ENCODE measurements at regions not wholly inside any gene's neighbourhood (a gene's known extent, or its start where the extent isn't known, plus 50 kb on each side); places are given as distances from the start of the nearest gene placed in this dataset.

DNA sequence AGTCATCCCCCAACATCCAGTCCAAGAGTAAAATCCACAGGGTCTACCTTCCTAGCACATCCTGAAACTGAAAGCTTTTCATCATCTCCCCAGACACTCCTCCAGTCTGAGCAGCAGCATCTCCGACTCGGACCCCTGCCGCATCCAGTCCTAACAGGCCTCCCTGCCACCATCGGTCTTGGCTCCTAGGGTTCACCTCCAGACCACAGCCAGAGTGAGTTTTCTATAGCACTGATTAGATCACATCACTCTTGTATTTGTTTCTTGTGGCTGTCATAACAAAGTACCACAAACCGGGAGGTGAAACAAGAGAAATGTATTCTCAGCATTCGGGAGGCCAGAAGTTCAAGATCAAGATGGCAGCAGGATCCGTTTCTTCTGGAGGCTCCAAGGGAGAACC, 187.8 kb downstream of the TOMM20 start:
- DNase-seq (peak in 1 of 3 donors; percentile 38), ATAC-seq (no peak)
- Histone ChIP-seq H3K4me1 (no peaks in the 10 kb centered on the region), H3K9me3 (no peaks in the 10 kb centered on the region), H3K27me3 (no peaks in the 10 kb centered on the region), H3K27ac (no peak overlapping the region), H3K4me3 (no peak overlapping the region), H3K36me3 (no peaks in the 10 kb centered on the region)
- intact Hi-C loops (cut with DNase I) = loop anchor here in 1 of 2 donors (10.0 kb wide), 1 partner anchor 56 kb away; no protein-coding TSS in a partner anchor
- 92% methylated on average over 6 of the region's 7 CpGs for WGBS (ENCODE audit: insufficient coverage, low coverage, low lambda C conversion rate, missing lambda C conversion rate)
- TF ChIP-seq POLR2A (IDR thresholded peaks at IDR 0.05) = no peak
- TF ChIP-seq, protein P1, sequence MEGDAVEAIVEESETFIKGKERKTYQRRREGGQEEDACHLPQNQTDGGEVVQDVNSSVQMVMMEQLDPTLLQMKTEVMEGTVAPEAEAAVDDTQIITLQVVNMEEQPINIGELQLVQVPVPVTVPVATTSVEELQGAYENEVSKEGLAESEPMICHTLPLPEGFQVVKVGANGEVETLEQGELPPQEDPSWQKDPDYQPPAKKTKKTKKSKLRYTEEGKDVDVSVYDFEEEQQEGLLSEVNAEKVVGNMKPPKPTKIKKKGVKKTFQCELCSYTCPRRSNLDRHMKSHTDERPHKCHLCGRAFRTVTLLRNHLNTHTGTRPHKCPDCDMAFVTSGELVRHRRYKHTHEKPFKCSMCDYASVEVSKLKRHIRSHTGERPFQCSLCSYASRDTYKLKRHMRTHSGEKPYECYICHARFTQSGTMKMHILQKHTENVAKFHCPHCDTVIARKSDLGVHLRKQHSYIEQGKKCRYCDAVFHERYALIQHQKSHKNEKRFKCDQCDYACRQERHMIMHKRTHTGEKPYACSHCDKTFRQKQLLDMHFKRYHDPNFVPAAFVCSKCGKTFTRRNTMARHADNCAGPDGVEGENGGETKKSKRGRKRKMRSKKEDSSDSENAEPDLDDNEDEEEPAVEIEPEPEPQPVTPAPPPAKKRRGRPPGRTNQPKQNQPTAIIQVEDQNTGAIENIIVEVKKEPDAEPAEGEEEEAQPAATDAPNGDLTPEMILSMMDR (IDR thresholded peaks at IDR 0.05) = no peak

DNA sequence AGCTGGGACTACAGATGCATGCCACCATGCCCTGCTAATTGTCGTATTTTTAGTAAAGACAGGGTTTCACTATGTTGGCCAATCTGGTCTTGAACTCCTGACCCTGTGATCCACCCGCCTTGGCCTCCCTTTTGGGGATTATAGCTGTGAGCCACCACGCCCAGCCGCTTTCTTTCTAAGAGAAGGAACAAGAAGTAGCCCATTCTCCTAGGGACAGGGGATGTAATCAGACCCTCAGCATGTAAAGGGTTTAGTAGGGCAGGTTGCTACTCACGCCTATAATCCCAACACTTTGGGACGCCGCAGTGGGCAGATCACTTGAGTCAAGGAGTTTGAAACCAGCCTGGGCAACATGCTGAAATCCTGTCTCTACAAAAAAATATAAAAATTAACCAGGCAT, 189.7 kb downstream of the TOMM20 start:
- Histone ChIP-seq H3K27ac (no peak overlapping the region), H3K4me3 (no peak overlapping the region), H3K27me3 (no peaks in the 10 kb centered on the region), H3K36me3 (no peaks in the 10 kb centered on the region), H3K4me1 (peaks cover 0 to 2% (median under 1%) of the 10 kb centered on the region in 4 donors), H3K9me3 (no peaks in the 10 kb centered on the region)
- no peak for TF ChIP-seq POLR2A (IDR thresholded peaks at IDR 0.05)
- TF ChIP-seq, protein P1 (IDR thresholded peaks at IDR 0.05) = no peak
- WGBS (ENCODE audit: insufficient coverage, low coverage, low lambda C conversion rate, missing lambda C conversion rate) = 38% methylated on average over 2 of the region's 7 CpGs
- intact Hi-C loops (cut with DNase I) = no loop called here
- DNase-seq = peak in 1 of 3 donors; percentile 35
- no peak for ATAC-seq

DNA sequence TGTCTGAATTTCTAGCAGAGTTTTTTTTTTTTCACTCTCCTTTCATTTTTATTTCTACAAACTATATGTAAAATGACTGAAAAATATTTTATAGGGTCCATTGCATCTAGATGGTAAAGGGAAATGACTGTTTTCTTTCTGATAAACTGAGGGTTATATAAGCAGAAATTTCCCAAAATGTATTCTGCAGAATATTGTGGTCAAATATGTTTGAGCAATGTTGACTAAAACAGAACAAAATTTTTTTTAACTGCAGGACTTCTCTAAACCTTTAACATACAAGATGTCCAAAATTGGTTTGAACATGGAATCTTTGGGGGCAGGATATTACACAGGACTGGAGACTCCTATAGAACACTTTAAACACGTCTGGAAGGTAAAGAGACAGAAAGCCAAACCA, 190.5 kb downstream of the TOMM20 start:
- 46% methylated on average over 1 of the region's 1 CpG for WGBS (ENCODE audit: insufficient coverage, low coverage, low lambda C conversion rate, missing lambda C conversion rate)
- H3K27me3 ChIP-seq = no peaks in the 10 kb centered on the region
- H3K27ac ChIP-seq = no peak overlapping the region
- intact Hi-C loops (cut with DNase I) = no loop called here
- no peak for ATAC-seq
- H3K36me3 ChIP-seq = no peaks in the 10 kb centered on the region
- no peak overlapping the region for H3K4me3 ChIP-seq
- TF ChIP-seq, protein P1 (IDR thresholded peaks at IDR 0.05) = no peak
- no peak for TF ChIP-seq POLR2A (IDR thresholded peaks at IDR 0.05)
- no peak for DNase-seq
- peaks cover 0 to 9% (median 6%) of the 10 kb centered on the region in 4 donors for H3K4me1 ChIP-seq
- H3K9me3 ChIP-seq = no peaks in the 10 kb centered on the region

DNA sequence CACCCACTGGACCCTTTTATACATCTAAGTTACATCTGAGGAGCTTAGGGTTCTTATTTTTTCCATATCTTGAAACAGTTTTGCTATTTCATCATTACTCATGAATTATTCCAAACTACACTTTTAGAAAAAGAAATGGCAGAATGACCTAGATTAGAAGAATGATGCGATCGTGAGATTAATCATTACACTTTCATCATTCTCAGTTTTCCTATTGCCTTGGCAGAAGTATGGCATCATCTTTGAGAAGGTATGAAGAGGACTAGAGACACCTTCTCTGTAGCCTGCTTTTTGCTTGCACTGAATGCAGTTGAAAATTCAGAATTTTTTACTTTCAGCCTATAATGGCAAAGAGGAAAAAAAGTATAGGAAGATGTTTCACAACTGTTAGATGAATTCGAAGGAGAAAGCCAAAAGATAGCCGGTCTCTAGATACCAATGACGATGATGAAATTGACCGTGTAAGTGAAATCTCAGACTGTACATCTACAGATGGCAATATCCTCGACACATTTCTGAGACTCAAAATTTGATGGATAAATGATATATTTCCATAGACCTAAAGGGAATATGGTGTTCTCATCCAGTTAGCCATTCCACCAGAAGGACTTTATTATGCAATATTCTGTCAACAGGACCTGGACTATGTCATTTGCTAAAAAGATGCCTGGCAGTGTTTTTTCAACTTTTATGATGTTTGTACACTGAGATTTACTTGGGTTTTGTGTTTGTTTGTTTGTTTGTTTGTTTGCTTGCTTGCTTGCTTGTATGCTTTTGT, 191.8 kb downstream of the TOMM20 start:
- WGBS (ENCODE audit: insufficient coverage, low coverage, low lambda C conversion rate, missing lambda C conversion rate) = 51% methylated on average over 7 of the region's 7 CpGs
- H3K9me3 ChIP-seq = no peaks in the 10 kb centered on the region
- TF ChIP-seq, protein P1 (IDR thresholded peaks at IDR 0.05) = no peak
- peaks cover 3 to 17% (median 9%) of the 10 kb centered on the region in 4 donors for H3K4me1 ChIP-seq
- peak; percentile 28 to 52 (median 28) for ATAC-seq
- no peak overlapping the region for H3K27ac ChIP-seq
- H3K36me3 ChIP-seq = no peaks in the 10 kb centered on the region
- H3K4me3 ChIP-seq = no peak overlapping the region
- intact Hi-C loops (cut with DNase I) = no loop called here
- H3K27me3 ChIP-seq = no peaks in the 10 kb centered on the region
- DNase-seq = no peak
